ENCODE measurements at regions not wholly inside any gene's neighbourhood (a gene's known extent, or its start where the extent isn't known, plus 50 kb on each side); places are given as distances from the start of the nearest gene placed in this dataset.

GRCh38 chr4:54930226-54930625 lies 195.2 kb downstream of the KDR start:
- TF ChIP-seq CTCF (IDR thresholded peaks at IDR 0.05; ENCODE audit: low read length): no peak
- no peak for TF ChIP-seq EZH2 (IDR thresholded peaks at IDR 0.05; ENCODE audit: borderline replicate concordance, low read length)
